SHP77 (cell line): ENCODE measurements at regions not wholly inside any gene's neighbourhood (a gene's known extent, or its start where the extent isn't known, plus 50 kb on each side); places are given as distances from the start of the nearest gene placed in this dataset.

Source experiments
- DNase-seq, 2 experiments: peaks; one replicate each; lab custom pipeline; 2025; lab: John Stamatoyannopoulos, UW

GRCh38 chr15:98420837-98421236 lies 227.5 kb upstream of the IGF1R start:
- DNase-seq: no peak

- DNase-seq: peak; percentile 16 to 24
Observed at GRCh38 chr15:98421419-98422129, 226.8 kb upstream of the IGF1R start.

- no peak for DNase-seq
Observed at GRCh38 chr15:98422130-98422478, 226.2 kb upstream of the IGF1R start.

- DNase-seq: no peak
Observed at GRCh38 chr15:98425173-98425572, 223.2 kb upstream of the IGF1R start.

GRCh38 chr15:98427321-98427720 lies 221.0 kb upstream of the IGF1R start:
- DNase-seq: no peak

- DNase-seq: peak in 1 of 2 experiments; percentile 31
Observed at GRCh38 chr15:98428253-98428989, 219.9 kb upstream of the IGF1R start.

GRCh38 chr15:98431171-98431570 lies 217.2 kb upstream of the IGF1R start:
- DNase-seq: no peak

- no peak for DNase-seq
Observed at GRCh38 chr15:98433346-98433745, 215.0 kb upstream of the IGF1R start.

- no peak for DNase-seq
Observed at GRCh38 chr15:98433856-98434255, 214.5 kb upstream of the IGF1R start.

GRCh38 chr15:98437752-98438151 lies 210.6 kb upstream of the IGF1R start:
- no peak for DNase-seq

- no peak for DNase-seq
Observed at GRCh38 chr15:98438326-98438725, 210.0 kb upstream of the IGF1R start.

GRCh38 chr15:98438907-98439306 lies 209.4 kb upstream of the IGF1R start:
- DNase-seq: no peak

- no peak for DNase-seq
Observed at GRCh38 chr15:98439523-98439942, 208.8 kb upstream of the IGF1R start.

GRCh38 chr15:98440917-98441316 lies 207.4 kb upstream of the IGF1R start:
- DNase-seq: no peak

- DNase-seq: no peak
Observed at GRCh38 chr15:98441599-98441998, 206.7 kb upstream of the IGF1R start.

GRCh38 chr15:98442379-98442833 lies 205.9 kb upstream of the IGF1R start:
- peak; percentile 53 to 61 for DNase-seq

- no peak for DNase-seq
Observed at GRCh38 chr15:98442901-98443300, 205.4 kb upstream of the IGF1R start.

GRCh38 chr15:98443526-98443925 lies 204.8 kb upstream of the IGF1R start:
- DNase-seq: no peak

GRCh38 chr15:98444138-98444537 lies 204.2 kb upstream of the IGF1R start:
- no peak for DNase-seq

- DNase-seq: no peak
Observed at GRCh38 chr15:98445315-98445714, 203.0 kb upstream of the IGF1R start.

- DNase-seq: no peak
Observed at GRCh38 chr15:98446083-98446482, 202.3 kb upstream of the IGF1R start.

GRCh38 chr15:98447069-98447468 lies 201.3 kb upstream of the IGF1R start:
- DNase-seq: no peak

GRCh38 chr15:98451236-98451635 lies 197.1 kb upstream of the IGF1R start:
- DNase-seq: no peak

GRCh38 chr15:98452238-98452637 lies 196.1 kb upstream of the IGF1R start:
- DNase-seq: no peak
